ENCODE measurements at regions not wholly inside any gene's neighbourhood (a gene's known extent, or its start where the extent isn't known, plus 50 kb on each side); places are given as distances from the start of the nearest gene placed in this dataset.

- no peak for DNase-seq
- no peaks in the 10 kb centered on the region for H3K27me3 ChIP-seq (replicated peaks)
These were observed 95.3 kb upstream of the CRHR1 start for GRCh38 chr17:45688820-45689219.

GRCh38 chr17:45689451-45689850, 94.7 kb upstream of the CRHR1 start:
- H3K36me3 ChIP-seq (replicated peaks), result no peaks in the 10 kb centered on the region
- in situ Hi-C loops (cut with HindIII; ENCODE audit: low pct_ligation_motif_present, low sequenced_read_pairs), result no loop called here
- no peak overlapping the region for H3K27ac ChIP-seq
- no peaks in the 10 kb centered on the region for H3K27me3 ChIP-seq (replicated peaks)
- no peak for TF ChIP-seq CTCF (IDR thresholded peaks at IDR 0.05; ENCODE audit: low read depth, low read length, missing control alignments)
- DNase-seq, result no peak
- H3K4me3 ChIP-seq (ENCODE audit: low read depth, low read length), result no peak overlapping the region

More at GRCh38 chr17:45688820-45689219, 95.3 kb upstream of the CRHR1 start:
- in situ Hi-C loops (cut with HindIII; ENCODE audit: low pct_ligation_motif_present, low sequenced_read_pairs), result no loop called here
- no peaks in the 10 kb centered on the region for H3K36me3 ChIP-seq (replicated peaks)
- no peak overlapping the region for H3K27ac ChIP-seq
- H3K4me3 ChIP-seq (ENCODE audit: low read depth, low read length), result no peak overlapping the region
- TF ChIP-seq CTCF (IDR thresholded peaks at IDR 0.05; ENCODE audit: low read depth, low read length, missing control alignments), result no peak

- H3K27me3 ChIP-seq (replicated peaks), result no peaks in the 10 kb centered on the region
- in situ Hi-C loops (cut with HindIII; ENCODE audit: low pct_ligation_motif_present, low sequenced_read_pairs), result no loop called here
- H3K4me3 ChIP-seq (ENCODE audit: low read depth, low read length), result no peak overlapping the region
- H3K27ac ChIP-seq, result no peak overlapping the region
- TF ChIP-seq CTCF (IDR thresholded peaks at IDR 0.05; ENCODE audit: low read depth, low read length, missing control alignments), result no peak
- no peak for DNase-seq
- H3K36me3 ChIP-seq (replicated peaks), result no peaks in the 10 kb centered on the region
These were observed 93.4 kb upstream of the CRHR1 start for GRCh38 chr17:45690625-45691275.

- H3K27ac ChIP-seq, result no peak overlapping the region
- no peak for DNase-seq
- in situ Hi-C loops (cut with HindIII; ENCODE audit: low pct_ligation_motif_present, low sequenced_read_pairs), result no loop called here
- H3K36me3 ChIP-seq (replicated peaks), result no peaks in the 10 kb centered on the region
- TF ChIP-seq CTCF (IDR thresholded peaks at IDR 0.05; ENCODE audit: low read depth, low read length, missing control alignments), result no peak
- H3K4me3 ChIP-seq (ENCODE audit: low read depth, low read length), result no peak overlapping the region
- H3K27me3 ChIP-seq (replicated peaks), result no peaks in the 10 kb centered on the region
These were observed 91.5 kb upstream of the CRHR1 start for GRCh38 chr17:45692661-45693060.

- no peak for DNase-seq
- Histone ChIP-seq H3K27ac (no peak overlapping the region), H3K4me3 (ENCODE audit: low read depth, low read length) (no peak overlapping the region), H3K27me3 (replicated peaks) (no peaks in the 10 kb centered on the region), H3K36me3 (replicated peaks) (no peaks in the 10 kb centered on the region)
- in situ Hi-C loops (cut with HindIII; ENCODE audit: low pct_ligation_motif_present, low sequenced_read_pairs), result no loop called here
- no peak for TF ChIP-seq CTCF (IDR thresholded peaks at IDR 0.05; ENCODE audit: low read depth, low read length, missing control alignments)
These were observed 90.3 kb upstream of the CRHR1 start for GRCh38 chr17:45693792-45694191.

GRCh38 chr17:45696442-45696841, 87.7 kb upstream of the CRHR1 start:
- DNase-seq, result no peak
- no peaks in the 10 kb centered on the region for H3K27me3 ChIP-seq (replicated peaks)
- no peak overlapping the region for H3K4me3 ChIP-seq (ENCODE audit: low read depth, low read length)
- TF ChIP-seq CTCF (IDR thresholded peaks at IDR 0.05; ENCODE audit: low read depth, low read length, missing control alignments), result no peak
- in situ Hi-C loops (cut with HindIII; ENCODE audit: low pct_ligation_motif_present, low sequenced_read_pairs), result no loop called here
- no peaks in the 10 kb centered on the region for H3K36me3 ChIP-seq (replicated peaks)
- H3K27ac ChIP-seq, result no peak overlapping the region

Data from brain microvascular endothelial cell (primary cell).